ENCODE measurements at regions not wholly inside any gene's neighbourhood (a gene's known extent, or its start where the extent isn't known, plus 50 kb on each side); places are given as distances from the start of the nearest gene placed in this dataset. TPM values are rescaled to one million over a fixed set of nuclear protein-coding genes. Genes with fewer than 3 reads are reported as not detected.

DNA sequence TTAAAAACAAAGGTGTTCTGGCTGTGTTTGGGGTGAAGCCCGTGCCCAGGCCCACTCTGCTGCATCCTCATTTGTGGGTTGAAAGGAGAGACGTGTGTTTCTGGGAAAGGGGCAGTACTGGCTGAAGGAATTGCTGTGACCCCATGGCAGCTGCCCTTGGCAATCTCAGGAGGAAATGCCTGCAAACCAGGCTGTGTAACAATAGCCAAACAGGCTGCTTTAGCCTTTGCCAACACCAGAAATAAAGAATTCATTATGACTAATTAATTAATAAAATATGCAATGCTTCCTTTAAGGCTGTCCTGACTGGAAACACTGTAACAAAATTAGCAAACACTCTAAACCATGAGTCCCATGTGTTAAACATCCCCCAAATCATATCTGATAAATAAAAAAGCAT is 53.0 kb upstream of the KRR1 start:
- Histone ChIP-seq H3K36me3 (no peaks in the 10 kb centered on the region), H3K9me3 (no peaks in the 10 kb centered on the region), H3K4me3 (replicated peaks in 1 of 3) (no peak overlapping the region), H3K4me1 (peaks cover 7 to 15% of the 10 kb centered on the region in 2 donors), H3K27me3 (no peaks in the 10 kb centered on the region), H3K27ac (no peak overlapping the region)
- TF ChIP-seq POLR2A (IDR thresholded peaks at IDR 0.05) = no peak
- TF ChIP-seq, protein P1, sequence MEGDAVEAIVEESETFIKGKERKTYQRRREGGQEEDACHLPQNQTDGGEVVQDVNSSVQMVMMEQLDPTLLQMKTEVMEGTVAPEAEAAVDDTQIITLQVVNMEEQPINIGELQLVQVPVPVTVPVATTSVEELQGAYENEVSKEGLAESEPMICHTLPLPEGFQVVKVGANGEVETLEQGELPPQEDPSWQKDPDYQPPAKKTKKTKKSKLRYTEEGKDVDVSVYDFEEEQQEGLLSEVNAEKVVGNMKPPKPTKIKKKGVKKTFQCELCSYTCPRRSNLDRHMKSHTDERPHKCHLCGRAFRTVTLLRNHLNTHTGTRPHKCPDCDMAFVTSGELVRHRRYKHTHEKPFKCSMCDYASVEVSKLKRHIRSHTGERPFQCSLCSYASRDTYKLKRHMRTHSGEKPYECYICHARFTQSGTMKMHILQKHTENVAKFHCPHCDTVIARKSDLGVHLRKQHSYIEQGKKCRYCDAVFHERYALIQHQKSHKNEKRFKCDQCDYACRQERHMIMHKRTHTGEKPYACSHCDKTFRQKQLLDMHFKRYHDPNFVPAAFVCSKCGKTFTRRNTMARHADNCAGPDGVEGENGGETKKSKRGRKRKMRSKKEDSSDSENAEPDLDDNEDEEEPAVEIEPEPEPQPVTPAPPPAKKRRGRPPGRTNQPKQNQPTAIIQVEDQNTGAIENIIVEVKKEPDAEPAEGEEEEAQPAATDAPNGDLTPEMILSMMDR (IDR thresholded peaks at IDR 0.05) = no peak
- intact Hi-C loops (cut with DNase I) = no loop called here
- DNase-seq = peak in 1 of 2 donors; percentile 38
- WGBS, 2 donors = 61 to 63% methylated on average over 2 of the region's 2 CpGs

DNA sequence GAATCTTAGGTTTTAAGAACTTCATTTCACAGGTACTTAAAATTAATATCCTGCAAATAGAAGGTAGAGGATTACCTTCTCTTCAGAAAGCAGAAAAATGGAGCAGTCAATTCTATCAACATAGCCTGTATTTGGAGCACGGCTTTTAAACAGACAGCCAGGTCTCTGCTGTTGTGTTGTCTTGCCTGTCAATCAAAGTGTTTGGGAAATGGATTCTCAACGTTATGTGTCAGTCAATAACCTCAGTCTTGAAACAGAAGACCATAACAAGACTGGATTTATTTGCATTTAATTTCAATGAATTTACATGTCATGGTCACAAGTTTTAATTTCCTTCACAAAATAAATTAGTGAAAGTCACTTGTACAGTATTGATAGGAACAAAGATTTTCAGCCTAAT is 51.9 kb upstream of the KRR1 start:
- no peak for TF ChIP-seq POLR2A (IDR thresholded peaks at IDR 0.05)
- TF ChIP-seq, protein P1 (IDR thresholded peaks at IDR 0.05) = no peak
- H3K27me3 ChIP-seq = no peaks in the 10 kb centered on the region
- no peaks in the 10 kb centered on the region for H3K36me3 ChIP-seq
- DNase-seq = no peak
- no peak overlapping the region for H3K4me3 ChIP-seq (replicated peaks in 1 of 3)
- WGBS, 2 donors = 91 to 92% methylated on average over 2 of the region's 2 CpGs
- H3K27ac ChIP-seq = no peak overlapping the region
- H3K4me1 ChIP-seq = peaks cover 4 to 9% of the 10 kb centered on the region in 2 donors
- no peaks in the 10 kb centered on the region for H3K9me3 ChIP-seq
- intact Hi-C loops (cut with DNase I) = no loop called here

DNA sequence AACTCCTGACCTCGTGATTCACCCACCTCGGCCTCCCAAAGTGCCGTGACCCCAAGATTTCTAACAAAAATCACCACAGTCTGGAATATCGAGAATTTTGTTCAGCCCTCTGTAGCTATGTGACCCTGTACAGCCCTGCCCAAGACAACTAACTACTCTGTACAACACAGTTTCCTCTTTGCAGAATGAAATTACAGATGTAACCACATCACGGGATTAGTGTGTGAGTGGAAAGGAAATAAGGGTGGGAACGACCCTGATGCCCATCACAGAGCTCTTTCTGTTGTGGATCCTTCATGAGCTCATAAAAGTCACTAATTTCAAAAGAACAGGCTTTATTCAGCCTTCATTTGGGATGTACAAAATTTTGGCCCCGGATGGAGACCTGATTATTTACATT is 50.5 kb upstream of the KRR1 start:
- TF ChIP-seq POLR2A (IDR thresholded peaks at IDR 0.05) = no peak
- TF ChIP-seq, protein P1 (IDR thresholded peaks at IDR 0.05) = no peak
- H3K27me3 ChIP-seq = no peaks in the 10 kb centered on the region
- H3K27ac ChIP-seq = no peak overlapping the region
- intact Hi-C loops (cut with DNase I) = no loop called here
- WGBS, 2 donors = 87 to 90% methylated on average over 7 of the region's 7 CpGs
- no peaks in the 10 kb centered on the region for H3K9me3 ChIP-seq
- H3K4me3 ChIP-seq (replicated peaks in 1 of 3) = no peak overlapping the region
- H3K4me1 ChIP-seq = peaks cover 0 to 9% of the 10 kb centered on the region in 2 donors
- no peak for DNase-seq
- H3K36me3 ChIP-seq = no peaks in the 10 kb centered on the region

Small RNAs in the stretch of these regions (small RNA-seq; reads per million reads assigned to genes)
- not detected for gene AC011611.1
- gene AC011611.6 = not detected
- gene RF00156 = not detected
- not detected for gene RN7SL734P

All from thyroid gland (tissue), 4 donors.